Stimulated activated CD4-positive, alpha-beta T cell treated with anti-CD3 and anti-CD28 coated beads, Interleukin-12 subunit alpha, Interleukin-12 subunit beta, amount 100 ng/mL, for 4 hours (primary cell): ENCODE measurements at regions not wholly inside any gene's neighbourhood (a gene's known extent, or its start where the extent isn't known, plus 50 kb on each side); places are given as distances from the start of the nearest gene placed in this dataset.
"Not testable (repeated sequence)": the region's sequence is repeated elsewhere in the genome, so short reads cannot be mapped to it uniquely, and the experiment has no call there.

ENCODE experiments used
- DNase-seq: peaks from one replicate; pipeline ENCODE4 v3.0.0-alpha.2; 2020

DNA sequence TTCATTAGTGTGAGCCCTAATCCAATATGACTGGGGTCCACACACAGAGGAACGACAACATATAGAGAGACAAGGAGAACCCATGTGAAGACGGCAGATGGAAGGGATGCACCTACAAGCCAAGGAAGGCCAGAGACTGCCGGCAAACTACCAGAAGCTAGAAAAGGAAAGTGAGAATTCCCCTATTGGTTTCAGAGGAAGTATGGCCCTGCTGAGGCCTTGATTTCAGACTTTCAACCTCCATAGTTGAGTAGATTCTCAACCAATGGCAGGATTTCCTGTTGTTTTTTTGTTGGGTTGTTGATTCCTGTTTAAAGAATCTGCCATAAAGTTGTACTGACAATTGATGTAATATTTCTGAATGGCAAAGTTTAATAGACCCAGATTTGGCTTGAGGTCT, 241.5 kb downstream of the SATB2 start:
- no peak for DNase-seq

DNA sequence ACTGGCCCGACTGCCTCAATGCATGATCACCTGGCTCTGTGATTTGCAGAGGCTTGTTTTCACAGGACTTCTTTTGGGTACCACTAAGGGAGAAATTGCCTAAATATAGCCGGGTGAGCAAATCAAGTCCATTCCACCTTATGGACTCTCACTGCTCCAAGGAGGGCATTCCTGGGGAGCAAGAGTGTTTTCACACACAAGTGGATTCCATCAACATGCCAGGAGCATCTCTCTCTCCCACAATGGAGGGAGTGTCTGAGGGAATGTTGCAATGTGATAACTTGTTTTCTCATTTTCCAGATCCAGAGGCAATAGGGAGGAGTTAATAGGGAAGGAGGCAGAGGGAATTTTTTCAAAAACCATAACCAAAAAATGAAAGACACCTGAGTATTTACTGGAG, 250.7 kb downstream of the SATB2 start:
- no peak for DNase-seq

DNA sequence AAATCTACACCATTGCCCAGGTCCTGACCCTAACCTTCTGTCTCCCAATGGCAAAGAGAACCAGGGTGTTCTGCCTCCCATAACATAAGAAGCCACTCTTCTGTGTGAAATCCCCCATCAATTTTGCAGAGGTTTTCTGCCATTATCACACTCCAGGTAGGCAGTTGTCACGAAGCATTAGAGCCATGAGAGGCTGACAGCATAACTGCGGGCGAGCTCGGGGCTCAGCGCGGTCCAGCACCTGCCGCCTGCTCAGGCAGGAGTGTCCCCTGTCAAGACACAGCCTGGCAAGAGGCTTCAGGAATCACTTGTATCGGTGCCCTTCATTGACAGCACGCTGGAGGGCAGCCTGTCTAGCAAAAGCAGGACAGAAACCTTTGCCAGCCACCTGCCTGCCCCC, 251.2 kb downstream of the SATB2 start:
- DNase-seq = no peak

DNA sequence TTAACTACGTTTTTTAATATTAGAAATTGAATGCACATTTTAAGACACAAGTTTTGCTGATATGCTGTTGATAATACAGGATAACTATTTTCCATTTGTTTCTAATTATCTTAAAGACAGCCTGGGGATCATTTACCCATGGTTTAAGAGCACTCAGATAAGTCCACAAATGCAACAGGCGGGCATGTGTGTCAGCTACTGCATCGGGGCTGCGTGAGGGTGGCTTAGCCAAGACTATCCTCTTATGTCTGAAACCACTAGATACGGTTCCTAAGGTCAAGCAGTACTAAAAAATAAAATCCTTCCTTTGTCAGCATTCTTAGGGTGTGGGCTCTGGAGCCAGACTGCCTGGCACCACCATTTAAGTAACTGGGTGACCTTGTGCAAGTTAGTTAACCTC, 254.8 kb downstream of the SATB2 start:
- DNase-seq = no peak

DNA sequence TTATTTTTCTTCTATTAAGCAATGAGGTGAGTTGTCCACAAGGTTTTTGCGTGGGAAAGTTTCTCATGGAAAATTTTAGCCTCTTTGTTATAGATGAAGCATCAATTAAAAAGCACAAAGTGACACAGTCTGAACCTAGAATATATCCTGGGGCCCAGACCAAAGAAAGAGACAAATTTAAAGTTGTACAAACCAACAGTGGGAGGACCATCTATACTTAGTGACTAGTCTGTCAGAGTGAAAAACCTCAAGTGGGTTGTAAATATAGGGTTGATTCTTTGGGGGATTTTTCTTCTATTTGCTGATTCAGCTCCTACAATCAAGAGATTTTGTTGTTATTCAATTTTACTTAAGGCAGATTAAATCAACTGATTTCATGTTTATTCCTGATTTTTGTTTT, 256.2 kb downstream of the SATB2 start:
- no peak for DNase-seq

DNA sequence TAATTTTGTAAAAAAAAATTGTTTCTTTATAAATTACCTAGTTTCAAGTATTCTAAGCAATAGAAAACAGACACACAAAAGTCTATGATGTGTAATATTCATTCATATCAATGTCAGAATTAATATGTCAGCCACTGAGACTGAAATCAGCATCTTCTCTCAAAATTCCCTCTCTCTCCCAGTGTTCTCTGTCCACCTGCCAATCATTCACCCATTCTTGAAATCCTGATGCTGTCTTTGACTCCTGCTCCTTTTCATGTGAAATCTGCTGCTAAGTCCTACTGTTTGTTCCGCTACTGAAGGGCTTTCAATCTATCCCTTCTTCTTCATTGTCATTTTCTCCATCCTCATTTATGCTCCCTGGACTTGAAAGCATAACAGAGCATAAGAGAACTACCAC, 257.9 kb downstream of the SATB2 start:
- DNase-seq = no peak

DNA sequence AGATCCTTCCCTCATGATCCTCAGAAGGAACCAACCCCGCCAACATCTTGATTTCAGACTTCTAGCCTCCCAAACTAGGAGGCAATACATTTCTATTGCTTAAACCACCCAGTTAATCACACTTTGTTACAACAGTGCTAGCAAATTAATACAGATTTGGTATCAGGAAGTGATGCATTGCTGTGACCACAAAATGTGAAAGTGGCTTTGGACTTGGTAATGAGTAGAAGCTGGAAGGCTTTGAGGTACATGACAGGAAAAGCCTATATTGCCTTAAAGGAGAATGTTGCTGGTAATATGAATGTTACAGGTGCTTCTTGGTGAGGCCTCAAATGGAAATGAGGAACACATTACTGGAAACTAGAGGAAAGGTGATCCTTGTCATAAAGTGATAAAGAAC, 260.3 kb downstream of the SATB2 start:
- no peak for DNase-seq

DNA sequence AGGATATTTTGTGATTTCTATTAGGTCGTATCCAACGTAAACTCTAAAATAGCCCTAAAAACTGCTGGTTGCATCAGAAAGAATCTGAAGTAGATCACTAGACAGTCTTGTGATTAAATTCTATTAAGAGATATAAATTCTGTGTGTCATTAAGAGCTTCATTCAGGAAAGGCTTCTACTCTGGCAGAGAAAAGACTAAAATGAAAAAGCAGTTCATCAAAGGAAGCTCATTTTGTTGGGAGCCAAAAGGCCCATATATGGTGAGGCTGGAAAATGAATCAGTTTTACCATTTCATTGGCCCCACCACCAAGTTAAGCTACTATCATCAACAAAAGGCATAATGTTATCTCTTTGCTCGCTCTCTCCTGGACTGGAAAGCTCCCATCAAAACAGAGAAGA, 261.1 kb downstream of the SATB2 start:
- DNase-seq = no peak

DNA sequence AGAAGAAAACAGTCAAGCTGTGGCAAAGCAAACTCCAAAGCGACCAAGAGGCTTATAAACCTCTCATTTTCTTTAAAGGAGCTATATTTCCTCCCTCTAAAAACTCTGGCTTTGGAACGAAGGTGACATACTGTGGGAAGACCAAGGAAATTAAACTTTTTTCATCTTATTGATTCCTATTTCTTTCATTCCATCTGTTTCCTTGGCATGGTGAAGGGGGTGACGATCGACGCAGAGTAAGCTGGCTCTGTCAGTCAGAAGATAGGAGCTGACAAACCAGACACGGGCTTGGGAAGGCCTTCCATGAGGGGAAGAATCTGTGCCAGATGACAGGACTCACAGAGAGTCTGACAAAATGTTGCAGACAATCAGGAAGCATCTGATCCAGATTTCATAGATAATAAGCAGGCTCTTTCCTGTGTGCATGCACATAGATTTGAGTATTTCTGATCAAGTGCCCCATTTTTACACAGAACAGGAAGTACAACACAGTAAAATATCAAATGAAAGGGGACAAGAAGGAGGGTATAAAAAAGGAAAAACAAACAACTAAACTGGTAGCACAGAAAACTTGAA, 261.7 kb downstream of the SATB2 start:
- no peak for DNase-seq

DNA sequence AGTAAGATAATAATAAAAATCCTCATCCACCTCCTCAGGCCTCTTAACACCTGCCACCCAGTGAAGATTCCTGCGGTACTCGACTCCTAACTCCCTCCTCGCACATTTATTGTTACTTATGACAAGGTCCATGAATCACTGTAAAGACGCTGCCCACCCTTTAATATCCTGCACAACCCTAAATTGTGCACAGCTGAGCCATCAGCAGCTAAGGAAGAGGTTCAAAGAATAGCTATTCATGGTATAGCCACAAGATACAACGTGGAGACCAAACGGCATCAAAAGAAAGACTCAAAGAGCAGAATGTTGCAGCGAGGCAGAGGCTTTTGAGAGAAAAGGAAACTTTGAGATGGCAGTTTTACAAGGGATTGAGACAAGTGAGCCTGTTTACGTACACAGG, 266.3 kb downstream of the SATB2 start:
- no peak for DNase-seq

DNA sequence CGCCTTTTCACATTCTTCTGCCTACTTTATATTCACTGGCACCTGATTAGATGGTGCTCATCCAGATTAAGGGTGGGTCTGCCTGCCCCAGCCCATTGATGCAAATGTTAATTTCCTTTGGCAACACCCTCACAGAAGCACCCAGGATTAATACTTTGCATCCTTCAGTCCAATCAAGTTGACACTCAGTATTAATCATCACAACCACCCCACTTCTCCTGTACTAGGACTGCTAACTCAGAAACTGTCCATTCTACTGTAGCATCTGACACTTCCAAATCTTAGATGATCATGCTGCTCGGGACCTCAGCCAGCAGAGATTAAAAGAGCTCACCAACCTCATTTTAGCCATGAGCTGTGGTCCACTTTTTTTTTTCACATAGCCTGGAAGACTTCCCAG, 268.5 kb downstream of the SATB2 start:
- DNase-seq = no peak

DNA sequence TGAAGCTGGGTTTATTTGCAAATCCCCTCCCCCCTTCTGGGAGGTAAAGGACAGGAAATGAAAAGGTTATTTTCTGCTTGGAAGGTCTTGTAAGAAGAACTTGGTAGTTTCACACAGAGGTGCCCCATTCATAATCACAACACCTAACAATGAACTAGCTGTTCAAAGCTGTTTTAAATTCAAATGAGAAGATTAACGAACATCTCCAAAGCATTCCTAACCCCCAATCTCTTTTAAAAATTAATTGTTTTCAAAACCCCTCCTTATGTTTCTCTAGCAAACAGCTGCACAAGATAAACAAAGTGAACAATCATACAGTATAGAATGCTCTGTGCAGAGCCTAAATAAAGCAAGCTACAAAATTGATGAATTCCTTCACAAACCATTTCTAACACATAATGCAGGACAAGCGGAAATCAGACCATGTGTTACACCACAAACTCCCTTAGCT, 271.4 kb downstream of the SATB2 start:
- DNase-seq = no peak

DNA sequence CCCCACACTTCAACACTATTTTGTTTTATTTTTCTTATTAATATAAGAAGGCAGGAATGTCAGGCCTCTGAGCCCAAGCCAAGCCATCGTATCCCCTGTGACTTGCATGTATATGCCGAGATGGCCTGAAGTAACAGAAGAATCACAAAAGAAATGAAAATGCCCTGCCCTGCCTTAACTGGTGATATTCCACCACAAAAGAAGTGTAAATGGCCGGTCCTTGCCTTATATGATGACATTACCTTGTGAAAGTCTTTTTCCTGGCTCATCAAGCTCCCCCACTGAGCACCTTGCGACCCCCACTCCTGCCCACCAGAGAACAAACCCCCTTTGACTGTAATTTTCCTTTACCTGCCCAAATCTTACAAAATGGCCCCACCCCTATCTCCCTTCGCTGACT, 272.6 kb downstream of the SATB2 start:
- DNase-seq = not testable (repeated sequence)

DNA sequence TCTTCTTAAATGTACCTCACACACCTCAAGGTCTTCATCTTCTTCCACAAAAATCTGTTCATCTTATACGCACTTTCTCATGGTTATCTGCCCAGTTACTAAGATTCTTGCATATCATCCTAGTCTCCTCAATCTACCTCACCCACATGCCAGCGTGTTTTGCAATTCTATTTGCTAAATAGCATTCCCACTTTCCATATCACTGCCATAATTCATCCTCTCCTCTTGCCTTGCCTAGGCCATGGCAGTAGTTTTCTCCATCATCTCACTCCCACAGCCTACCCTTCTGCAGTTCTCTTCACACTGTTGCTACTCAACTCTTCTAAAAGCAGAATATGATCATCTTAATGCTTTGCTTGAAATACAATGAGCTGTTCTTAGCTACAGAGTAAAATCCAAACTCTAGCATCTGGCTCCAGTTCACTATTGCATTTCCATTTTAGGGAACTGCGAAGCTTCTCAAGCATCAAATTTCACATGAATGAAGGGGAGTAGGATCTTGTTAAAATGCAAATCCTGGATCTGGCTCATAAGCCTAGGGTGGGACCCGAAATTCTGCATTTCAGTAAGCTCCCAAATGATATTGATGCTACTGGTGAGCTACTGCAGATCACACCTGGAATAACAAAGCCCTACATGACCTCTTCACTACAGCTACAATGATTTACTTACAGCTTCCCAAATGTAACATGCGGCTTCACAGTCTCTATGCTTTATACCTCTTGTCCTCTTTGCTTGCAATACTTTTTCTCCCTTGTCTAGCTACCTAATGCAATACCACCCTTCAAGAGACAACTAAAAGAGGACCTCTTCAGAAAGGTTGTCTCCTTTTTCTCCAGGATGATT, 293.9 kb downstream of the SATB2 start:
- DNase-seq = no peak

DNA sequence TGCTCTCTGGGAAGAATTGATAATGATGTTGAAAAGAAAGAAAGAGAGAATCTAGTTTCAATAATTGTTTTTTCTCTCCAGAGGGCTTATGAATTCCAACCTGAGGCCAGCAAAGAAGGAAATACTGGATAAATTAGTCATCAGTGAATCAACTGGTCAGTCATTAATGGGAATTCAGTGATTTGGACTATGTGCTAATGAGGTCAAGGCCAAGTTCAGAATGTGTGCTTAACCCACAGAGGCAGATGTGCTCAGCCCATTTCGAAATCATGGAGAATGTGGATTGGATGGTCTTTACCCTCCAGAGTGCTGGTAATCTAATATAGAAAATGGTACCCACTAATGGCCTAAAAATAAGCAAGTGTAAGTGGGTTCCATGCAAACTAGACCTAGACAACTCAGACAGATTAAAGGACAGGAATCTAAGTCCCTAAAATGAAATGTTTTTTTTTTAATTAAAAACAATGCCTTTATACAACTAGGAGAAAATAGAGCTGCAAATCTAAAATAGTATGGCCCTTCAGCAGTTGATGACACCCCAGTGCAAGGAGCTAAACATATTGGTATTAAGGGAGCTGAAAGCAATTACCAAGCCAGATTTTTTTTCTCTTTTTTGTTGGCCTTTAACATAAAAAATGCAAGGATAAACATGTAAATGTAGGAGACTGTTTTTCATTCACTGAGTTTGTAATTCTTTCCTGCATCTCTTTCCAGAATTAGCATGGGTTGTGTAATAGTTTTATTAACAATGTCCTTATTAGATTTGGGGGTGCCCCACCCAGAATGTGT, 296.9 kb downstream of the SATB2 start:
- DNase-seq = no peak

DNA sequence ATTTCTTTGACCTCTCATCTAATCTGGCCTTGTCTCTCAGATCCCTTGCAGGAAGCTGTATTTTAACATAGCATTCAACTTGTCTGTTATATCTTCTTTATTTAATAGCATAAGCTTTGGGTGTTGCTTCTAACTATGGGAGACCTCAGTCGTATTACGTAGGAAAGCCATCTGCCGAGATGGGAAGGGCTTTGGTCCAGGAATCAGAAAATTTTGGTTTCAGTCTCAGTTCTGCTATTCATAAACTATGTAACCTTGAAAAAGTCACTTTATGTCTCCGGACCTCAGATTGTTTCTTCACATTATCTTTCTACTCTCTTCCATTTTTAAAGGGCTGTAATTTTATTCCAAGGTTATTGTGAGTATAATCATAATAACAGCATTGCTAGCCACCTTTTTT, 297.7 kb downstream of the SATB2 start:
- no peak for DNase-seq

DNA sequence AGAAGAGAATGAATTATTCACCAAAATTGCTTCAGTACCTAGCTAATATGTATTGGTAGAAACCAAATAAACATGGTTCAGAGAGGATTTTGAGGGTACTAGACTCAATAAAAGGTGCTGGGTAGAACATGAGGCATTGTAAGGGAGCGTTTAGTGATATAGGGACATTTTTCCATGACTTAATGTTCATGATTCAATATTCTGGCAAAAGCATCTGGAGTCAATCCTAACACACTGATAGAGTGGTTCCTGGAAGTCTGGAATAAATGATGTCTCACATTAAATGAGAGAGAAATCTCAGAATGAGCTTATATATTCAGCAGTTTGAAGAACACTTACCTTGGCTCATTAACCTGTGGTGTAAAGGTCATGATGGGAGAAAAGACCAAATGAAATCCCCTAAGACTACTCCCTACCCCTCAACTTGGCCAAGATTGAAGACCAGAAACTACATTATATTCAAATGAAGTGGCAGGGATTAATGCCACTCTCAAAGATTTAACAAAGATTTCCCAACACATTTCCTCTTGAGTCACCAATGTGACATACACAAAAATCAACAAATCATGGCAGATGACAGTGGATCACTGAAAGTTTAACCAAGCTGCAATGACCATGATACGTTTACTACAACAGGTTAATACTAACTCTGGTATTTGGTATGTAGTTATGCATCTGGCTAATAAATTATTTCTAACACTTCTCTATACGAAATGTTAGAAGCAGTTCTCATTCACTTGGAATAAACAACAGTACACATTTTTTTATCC, 309.5 kb downstream of the SATB2 start:
- no peak for DNase-seq

DNA sequence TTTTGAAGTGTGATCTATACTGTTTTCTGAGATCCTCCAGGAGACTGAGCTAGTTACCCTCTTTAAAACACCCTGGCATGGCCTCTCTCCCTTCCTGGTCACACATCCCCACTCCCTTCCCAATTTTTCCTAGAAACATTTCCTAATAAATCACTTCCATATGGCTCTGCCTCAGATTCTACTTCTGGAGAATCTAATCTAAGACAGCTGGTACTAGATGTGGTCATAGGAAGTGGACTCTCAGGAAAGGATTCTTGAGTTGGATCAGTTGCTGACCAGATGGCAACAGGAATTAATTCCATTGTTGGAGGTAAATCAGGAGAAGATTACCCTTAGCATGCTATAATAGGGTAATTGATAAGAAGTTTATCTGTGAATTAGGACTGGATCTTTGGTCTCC, 310.5 kb downstream of the SATB2 start:
- no peak for DNase-seq

DNA sequence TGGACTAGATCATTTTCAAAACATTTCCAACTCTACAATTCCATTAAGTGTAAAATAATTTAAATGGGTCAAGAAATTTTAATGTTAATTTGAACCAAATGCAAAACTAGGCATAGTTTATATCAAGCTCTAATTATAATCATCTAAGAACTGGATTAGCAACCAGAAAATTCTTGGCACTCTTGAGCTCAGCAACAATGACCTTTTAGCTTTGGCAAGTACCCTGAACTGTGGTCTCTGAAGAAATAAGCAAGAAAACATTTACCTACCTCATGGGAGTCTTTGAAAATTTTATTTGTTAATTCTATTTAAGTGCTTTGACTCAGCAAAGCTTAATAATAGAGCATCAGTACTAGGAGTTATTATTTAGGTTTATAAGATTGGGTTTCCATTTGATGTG, 313.2 kb downstream of the SATB2 start:
- no peak for DNase-seq

DNA sequence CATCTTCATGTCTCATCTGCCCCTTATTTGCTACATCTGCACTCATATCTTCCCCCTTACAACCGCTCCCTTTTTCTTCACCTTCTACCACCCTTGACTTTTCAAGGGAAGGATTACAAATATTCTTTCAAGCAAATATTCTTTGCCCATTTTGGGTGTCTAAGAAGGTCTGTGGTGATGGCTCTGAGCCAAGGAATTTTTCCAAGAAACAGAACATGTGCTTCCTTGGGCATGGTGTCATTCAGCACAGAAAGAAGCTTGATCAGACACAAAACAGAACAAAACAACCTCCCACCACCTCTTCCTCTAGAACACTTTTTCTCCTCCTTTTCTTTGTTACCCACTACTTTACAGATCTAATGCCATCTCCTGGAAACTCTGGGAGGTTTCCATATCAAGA, 313.7 kb downstream of the SATB2 start:
- DNase-seq = no peak

DNA sequence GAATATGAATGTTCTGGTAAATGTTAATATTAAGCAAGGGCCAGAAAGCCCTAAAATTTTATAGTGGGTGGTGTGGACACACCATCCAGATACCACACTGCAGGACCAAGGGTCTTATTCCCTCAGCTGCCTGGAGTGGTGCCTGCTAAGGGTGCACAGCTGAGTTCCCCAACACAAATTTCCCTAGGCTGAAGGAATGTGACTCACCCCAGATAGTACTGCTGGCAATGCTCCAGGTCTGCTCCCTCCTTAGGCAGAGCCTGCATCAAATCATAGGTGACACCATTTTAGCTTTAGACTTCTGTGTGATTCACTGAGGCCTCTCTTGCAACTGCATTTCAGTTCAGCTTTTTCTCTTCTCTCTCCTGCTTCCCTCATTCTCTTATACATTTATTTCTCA, 321.1 kb downstream of the SATB2 start:
- DNase-seq = no peak

DNA sequence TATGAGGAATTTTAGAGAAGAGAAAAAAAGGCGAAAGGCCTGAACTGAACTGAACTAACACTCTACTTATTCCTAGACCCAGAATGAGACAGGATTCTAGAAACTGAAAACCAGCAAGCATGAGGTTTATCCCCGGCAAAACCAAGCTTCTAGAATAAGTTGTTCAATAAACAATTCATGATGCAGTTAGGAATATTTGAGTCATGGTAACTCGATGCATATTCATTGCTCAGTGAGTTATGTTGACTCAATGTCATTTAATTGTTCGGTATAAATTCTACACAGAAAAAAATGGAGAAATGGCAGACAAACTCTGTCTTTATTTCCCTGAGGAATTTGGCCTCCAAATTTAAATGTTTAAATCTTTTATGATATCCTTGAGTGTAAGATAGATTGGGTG, 321.5 kb downstream of the SATB2 start:
- DNase-seq = no peak

DNA sequence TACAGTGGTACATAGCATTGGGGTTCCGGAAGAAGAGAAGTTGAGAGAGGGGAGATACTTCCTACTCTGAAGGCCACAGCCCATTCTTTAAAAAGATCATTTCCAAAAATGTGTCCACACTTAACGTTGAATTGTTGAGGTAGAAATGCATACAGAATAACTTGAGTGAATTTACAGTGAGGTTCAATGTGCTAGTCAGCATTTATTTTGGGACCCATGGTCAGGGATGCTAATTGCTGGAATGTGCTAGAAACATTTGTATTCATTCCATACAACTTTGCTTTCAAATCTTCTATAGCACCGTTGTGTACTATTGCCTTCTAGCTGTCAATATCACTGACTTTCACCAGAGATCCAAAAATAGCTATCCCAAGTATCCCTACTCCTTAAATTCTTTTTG, 325.9 kb downstream of the SATB2 start:
- no peak for DNase-seq
